ENCODE measurements at regions not wholly inside any gene's neighbourhood (a gene's known extent, or its start where the extent isn't known, plus 50 kb on each side); places are given as distances from the start of the nearest gene placed in this dataset.

DNA sequence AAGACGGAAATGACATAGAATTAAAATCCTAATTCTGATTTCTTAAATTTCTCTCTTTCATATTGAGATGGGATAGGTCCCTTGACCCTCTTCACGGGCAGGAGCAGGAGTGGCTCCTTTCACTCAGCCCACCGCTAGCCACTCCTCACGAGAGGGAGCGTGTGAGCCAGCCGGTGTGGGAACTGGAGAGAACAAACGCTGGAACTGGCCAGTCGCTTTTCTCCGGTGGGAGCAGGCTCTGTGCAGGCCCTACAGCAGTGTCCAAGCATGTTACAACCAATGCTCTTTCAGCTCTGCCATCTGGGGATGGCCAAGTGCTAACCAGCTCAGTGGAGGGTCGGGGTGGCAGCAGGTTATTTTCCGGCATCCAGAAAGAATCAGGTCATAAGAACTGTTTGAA lies 815.5 kb upstream of the ADGRL4 start:
- no peaks in the 10 kb centered on the region for H3K9me3 ChIP-seq (ENCODE audit: low read length)
- ChIA-PET POLR2A (no interaction called here), CTCF (no interaction called here)
- Mint-ChIP-seq H3K4me3 (no peak overlapping the region), H3K9me3 (peaks cover 0 to 28% (median 8%) of the 10 kb centered on the region in 5 donors), H3K27me3 (no peaks in the 10 kb centered on the region), H3K27ac (no peak overlapping the region), H3K4me1 (no peaks in the 10 kb centered on the region), H3K36me3 (no peaks in the 10 kb centered on the region)
- no peaks in the 10 kb centered on the region for H3K27me3 ChIP-seq (ENCODE audit: insufficient read depth, low read length, poor library complexity, severe bottlenecking)
- H3K27ac ChIP-seq (ENCODE audit: low read depth, low read length): no peak overlapping the region
- H3K4me3 ChIP-seq (ENCODE audit: low read length): no peak overlapping the region
- H3K36me3 ChIP-seq (ENCODE audit: insufficient read depth, low read length): no peaks in the 10 kb centered on the region
- no peak for DNase-seq
- H3K4me1 ChIP-seq (ENCODE audit: insufficient read depth, low read length): no peaks in the 10 kb centered on the region

GRCh38 chr1:79819140-79819539 lies 812.6 kb upstream of the ADGRL4 start:
- Mint-ChIP-seq H3K27ac (no peak overlapping the region), H3K4me3 (no peak overlapping the region), H3K27me3 (no peaks in the 10 kb centered on the region), H3K36me3 (no peaks in the 10 kb centered on the region), H3K9me3 (peaks cover 0 to 27% (median 12%) of the 10 kb centered on the region in 5 donors), H3K4me1 (no peaks in the 10 kb centered on the region)
- H3K4me3 ChIP-seq (ENCODE audit: low read length): no peak overlapping the region
- no peaks in the 10 kb centered on the region for H3K27me3 ChIP-seq (ENCODE audit: insufficient read depth, low read length, poor library complexity, severe bottlenecking)
- H3K36me3 ChIP-seq (ENCODE audit: insufficient read depth, low read length): no peaks in the 10 kb centered on the region
- H3K4me1 ChIP-seq (ENCODE audit: insufficient read depth, low read length): no peaks in the 10 kb centered on the region
- DNase-seq: no peak
- CTCF ChIA-PET: no interaction called here
- POLR2A ChIA-PET: no interaction called here
- H3K27ac ChIP-seq (ENCODE audit: low read depth, low read length): no peak overlapping the region
- H3K9me3 ChIP-seq (ENCODE audit: low read length): no peaks in the 10 kb centered on the region

DNA sequence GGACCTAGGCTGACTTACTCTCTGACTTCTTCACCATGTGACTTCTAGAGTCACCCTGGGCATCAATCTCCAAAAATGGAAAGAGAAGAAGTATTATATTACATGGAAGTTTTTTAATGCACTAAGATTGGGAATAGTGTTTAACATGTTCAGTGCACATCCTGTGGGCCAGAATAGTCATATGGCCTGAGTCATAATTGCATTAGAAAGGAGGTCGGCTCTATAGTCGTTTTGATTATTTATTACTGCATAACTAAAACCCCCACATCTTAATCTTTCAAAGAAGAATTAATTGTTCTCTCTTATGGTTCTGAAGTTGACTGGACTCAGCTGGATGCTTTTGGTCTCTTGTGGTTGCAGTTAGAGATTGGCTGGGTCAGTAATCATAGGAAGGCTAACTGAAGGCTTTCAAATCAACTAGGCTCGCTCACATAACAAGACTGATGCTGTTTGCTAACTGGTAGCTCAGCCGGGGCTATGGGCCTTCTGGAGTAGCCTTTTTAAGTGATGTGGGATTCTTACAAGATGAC lies 810.6 kb upstream of the ADGRL4 start:
- H3K27me3 Mint-ChIP-seq: no peaks in the 10 kb centered on the region
- Histone ChIP-seq H3K27me3 (ENCODE audit: insufficient read depth, low read length, poor library complexity, severe bottlenecking) (no peaks in the 10 kb centered on the region), H3K36me3 (ENCODE audit: insufficient read depth, low read length) (no peaks in the 10 kb centered on the region), H3K9me3 (ENCODE audit: low read length) (no peaks in the 10 kb centered on the region), H3K4me1 (ENCODE audit: insufficient read depth, low read length) (no peaks in the 10 kb centered on the region), H3K27ac (ENCODE audit: low read depth, low read length) (no peak overlapping the region), H3K4me3 (ENCODE audit: low read length) (no peak overlapping the region)
- CTCF ChIA-PET: no interaction called here
- POLR2A ChIA-PET: no interaction called here
- no peak for DNase-seq
- no peaks in the 10 kb centered on the region for H3K4me1 Mint-ChIP-seq
- H3K36me3 Mint-ChIP-seq: no peaks in the 10 kb centered on the region
- H3K27ac Mint-ChIP-seq: no peak overlapping the region
- H3K9me3 Mint-ChIP-seq: peaks cover 0 to 29% (median 8%) of the 10 kb centered on the region in 5 donors
- no peak overlapping the region for H3K4me3 Mint-ChIP-seq

- Mint-ChIP-seq H3K4me1 (no peaks in the 10 kb centered on the region), H3K36me3 (no peaks in the 10 kb centered on the region), H3K9me3 (peaks cover 0 to 33% (median 6%) of the 10 kb centered on the region in 5 donors), H3K4me3 (no peak overlapping the region), H3K27ac (no peak overlapping the region), H3K27me3 (no peaks in the 10 kb centered on the region)
- CTCF ChIA-PET: no interaction called here
- Histone ChIP-seq H3K36me3 (ENCODE audit: insufficient read depth, low read length) (no peaks in the 10 kb centered on the region), H3K4me3 (ENCODE audit: low read length) (no peak overlapping the region), H3K27ac (ENCODE audit: low read depth, low read length) (no peak overlapping the region), H3K4me1 (ENCODE audit: insufficient read depth, low read length) (no peaks in the 10 kb centered on the region), H3K9me3 (ENCODE audit: low read length) (no peaks in the 10 kb centered on the region), H3K27me3 (ENCODE audit: insufficient read depth, low read length, poor library complexity, severe bottlenecking) (no peaks in the 10 kb centered on the region)
- DNase-seq: no peak
- POLR2A ChIA-PET: no interaction called here
Observed at GRCh38 chr1:79815115-79815514, 808.6 kb upstream of the ADGRL4 start.

DNA sequence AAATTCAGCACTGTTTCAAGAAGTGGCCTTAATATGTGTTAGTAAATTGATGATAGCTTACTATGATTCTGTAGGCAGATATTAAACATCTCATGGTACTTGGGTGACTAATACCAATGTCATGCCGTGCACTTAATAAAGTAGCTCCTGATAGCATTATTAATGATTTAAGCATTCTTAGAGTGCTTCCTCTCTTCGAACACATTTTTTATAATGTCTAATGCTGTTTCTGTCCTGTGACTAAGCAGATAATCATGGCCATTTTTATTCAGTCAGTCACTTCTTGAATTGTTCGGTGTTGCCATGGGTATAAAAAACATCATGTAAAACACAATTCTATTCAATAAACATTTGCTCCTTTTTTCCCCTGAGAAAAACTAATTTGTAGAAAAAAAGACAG lies 804.6 kb upstream of the ADGRL4 start:
- no peaks in the 10 kb centered on the region for H3K9me3 ChIP-seq (ENCODE audit: low read length)
- Mint-ChIP-seq H3K36me3 (no peaks in the 10 kb centered on the region), H3K27ac (no peak overlapping the region), H3K4me1 (no peaks in the 10 kb centered on the region), H3K9me3 (peaks cover 5 to 44% (median 9%) of the 10 kb centered on the region in 5 donors), H3K4me3 (no peak overlapping the region), H3K27me3 (no peaks in the 10 kb centered on the region)
- no peaks in the 10 kb centered on the region for H3K27me3 ChIP-seq (ENCODE audit: insufficient read depth, low read length, poor library complexity, severe bottlenecking)
- ChIA-PET CTCF (no interaction called here), POLR2A (no interaction called here)
- H3K27ac ChIP-seq (ENCODE audit: low read depth, low read length): no peak overlapping the region
- no peak overlapping the region for H3K4me3 ChIP-seq (ENCODE audit: low read length)
- no peak for DNase-seq
- no peaks in the 10 kb centered on the region for H3K36me3 ChIP-seq (ENCODE audit: insufficient read depth, low read length)
- no peaks in the 10 kb centered on the region for H3K4me1 ChIP-seq (ENCODE audit: insufficient read depth, low read length)

DNA sequence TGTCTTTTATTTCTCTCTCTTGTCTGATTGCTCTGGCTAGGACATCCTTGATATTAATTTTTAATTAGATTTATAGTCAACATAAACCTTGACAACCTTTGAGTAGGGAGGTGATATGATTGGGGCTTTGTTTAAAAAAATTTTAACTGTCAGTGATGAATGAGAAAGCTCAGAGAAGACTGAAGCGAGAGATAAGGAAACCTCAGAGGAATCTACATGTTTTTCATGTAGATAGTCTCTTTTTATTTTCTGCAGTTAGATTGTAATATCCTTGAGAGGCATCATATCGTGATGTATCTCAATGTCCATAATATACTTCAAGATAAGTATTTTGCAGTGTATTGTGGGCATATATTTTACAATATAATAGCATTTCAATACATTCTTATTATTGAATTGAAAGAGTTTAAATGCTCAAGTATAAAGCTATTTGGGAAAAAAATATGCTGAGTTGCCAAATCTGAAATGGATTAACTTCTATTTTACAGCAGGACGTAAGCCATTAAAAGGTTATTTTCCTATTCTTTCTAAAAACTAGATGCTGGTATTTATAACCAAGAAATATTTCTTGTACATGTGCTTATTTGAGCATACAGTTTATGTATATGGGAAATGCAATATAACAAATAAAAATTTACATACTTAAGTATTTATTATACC lies 802.4 kb upstream of the ADGRL4 start:
- no peak overlapping the region for H3K27ac Mint-ChIP-seq
- Histone ChIP-seq H3K36me3 (ENCODE audit: insufficient read depth, low read length) (no peaks in the 10 kb centered on the region), H3K4me3 (ENCODE audit: low read length) (no peak overlapping the region), H3K27me3 (ENCODE audit: insufficient read depth, low read length, poor library complexity, severe bottlenecking) (no peaks in the 10 kb centered on the region), H3K4me1 (ENCODE audit: insufficient read depth, low read length) (no peaks in the 10 kb centered on the region), H3K27ac (ENCODE audit: low read depth, low read length) (no peak overlapping the region), H3K9me3 (ENCODE audit: low read length) (no peaks in the 10 kb centered on the region)
- H3K36me3 Mint-ChIP-seq: no peaks in the 10 kb centered on the region
- ChIA-PET POLR2A (no interaction called here), CTCF (no interaction called here)
- no peak for DNase-seq
- H3K9me3 Mint-ChIP-seq: peaks cover 6 to 55% (median 13%) of the 10 kb centered on the region in 5 donors
- H3K27me3 Mint-ChIP-seq: no peaks in the 10 kb centered on the region
- H3K4me3 Mint-ChIP-seq: no peak overlapping the region
- H3K4me1 Mint-ChIP-seq: no peaks in the 10 kb centered on the region

- no peaks in the 10 kb centered on the region for H3K36me3 Mint-ChIP-seq
- no peaks in the 10 kb centered on the region for H3K4me1 Mint-ChIP-seq
- Histone ChIP-seq H3K27me3 (ENCODE audit: insufficient read depth, low read length, poor library complexity, severe bottlenecking) (no peaks in the 10 kb centered on the region), H3K27ac (ENCODE audit: low read depth, low read length) (no peak overlapping the region), H3K9me3 (ENCODE audit: low read length) (no peaks in the 10 kb centered on the region), H3K4me1 (ENCODE audit: insufficient read depth, low read length) (no peaks in the 10 kb centered on the region), H3K4me3 (ENCODE audit: low read length) (no peak overlapping the region), H3K36me3 (ENCODE audit: insufficient read depth, low read length) (no peaks in the 10 kb centered on the region)
- no peak overlapping the region for H3K4me3 Mint-ChIP-seq
- no peaks in the 10 kb centered on the region for H3K27me3 Mint-ChIP-seq
- CTCF ChIA-PET: no interaction called here
- H3K27ac Mint-ChIP-seq: no peak overlapping the region
- POLR2A ChIA-PET: no interaction called here
- peaks cover 6 to 53% (median 13%) of the 10 kb centered on the region in 5 donors for H3K9me3 Mint-ChIP-seq
- no peak for DNase-seq
Observed at GRCh38 chr1:79807816-79808215, 801.3 kb upstream of the ADGRL4 start.

DNA sequence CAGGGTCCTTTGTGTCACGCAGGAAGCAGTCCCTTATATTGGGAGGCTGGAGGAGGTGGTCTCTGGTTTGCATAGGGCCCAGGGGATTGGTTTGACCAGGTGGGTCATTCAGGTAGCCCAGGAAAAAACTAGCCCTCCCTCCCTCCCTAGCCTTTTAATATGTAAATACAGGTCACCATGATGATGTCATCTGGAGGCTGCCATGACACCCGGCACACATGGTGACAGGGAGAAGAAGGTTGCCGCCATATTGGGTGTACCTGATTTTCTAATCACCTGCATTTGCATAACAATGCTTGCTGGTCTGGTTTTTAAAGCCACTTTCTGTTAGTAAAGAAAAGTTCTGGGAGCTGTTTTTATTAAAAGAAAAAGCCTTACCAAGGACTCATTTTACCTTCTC lies 791.0 kb upstream of the ADGRL4 start:
- CTCF ChIA-PET: no interaction called here
- Histone ChIP-seq H3K4me1 (ENCODE audit: insufficient read depth, low read length) (no peaks in the 10 kb centered on the region), H3K27ac (ENCODE audit: low read depth, low read length) (no peak overlapping the region), H3K4me3 (ENCODE audit: low read length) (no peak overlapping the region), H3K36me3 (ENCODE audit: insufficient read depth, low read length) (no peaks in the 10 kb centered on the region), H3K9me3 (ENCODE audit: low read length) (no peaks in the 10 kb centered on the region), H3K27me3 (ENCODE audit: insufficient read depth, low read length, poor library complexity, severe bottlenecking) (no peaks in the 10 kb centered on the region)
- no peaks in the 10 kb centered on the region for H3K4me1 Mint-ChIP-seq
- no peak overlapping the region for H3K27ac Mint-ChIP-seq
- no peaks in the 10 kb centered on the region for H3K27me3 Mint-ChIP-seq
- H3K36me3 Mint-ChIP-seq: no peaks in the 10 kb centered on the region
- H3K4me3 Mint-ChIP-seq: no peak overlapping the region
- peaks cover 6 to 23% (median 18%) of the 10 kb centered on the region in 5 donors for H3K9me3 Mint-ChIP-seq
- no peak for DNase-seq
- POLR2A ChIA-PET: no interaction called here

- Mint-ChIP-seq H3K4me1 (no peaks in the 10 kb centered on the region), H3K27me3 (no peaks in the 10 kb centered on the region), H3K27ac (no peak overlapping the region), H3K9me3 (peaks cover 6 to 22% (median 16%) of the 10 kb centered on the region in 5 donors), H3K36me3 (no peaks in the 10 kb centered on the region), H3K4me3 (no peak overlapping the region)
- H3K27me3 ChIP-seq (ENCODE audit: insufficient read depth, low read length, poor library complexity, severe bottlenecking): no peaks in the 10 kb centered on the region
- H3K27ac ChIP-seq (ENCODE audit: low read depth, low read length): no peak overlapping the region
- CTCF ChIA-PET: no interaction called here
- no peak overlapping the region for H3K4me3 ChIP-seq (ENCODE audit: low read length)
- no peaks in the 10 kb centered on the region for H3K9me3 ChIP-seq (ENCODE audit: low read length)
- H3K4me1 ChIP-seq (ENCODE audit: insufficient read depth, low read length): no peaks in the 10 kb centered on the region
- no peaks in the 10 kb centered on the region for H3K36me3 ChIP-seq (ENCODE audit: insufficient read depth, low read length)
- POLR2A ChIA-PET: no interaction called here
- DNase-seq: no peak
Observed at GRCh38 chr1:79796434-79796833, 789.9 kb upstream of the ADGRL4 start.
